Jurkat, Clone E6-1 (cell line): ENCODE measurements at regions not wholly inside any gene's neighbourhood (a gene's known extent, or its start where the extent isn't known, plus 50 kb on each side); places are given as distances from the start of the nearest gene placed in this dataset.

Source experiments
- DNase-seq: peaks from one replicate; pipeline ENCODE4 v3.0.0-alpha.2; 2011; ENCODE audit warnings: low read depth, low spot score
- H3K4me3 ChIP-seq: 2 replicates; pipeline ENCODE4 v1.5.1; 2011; ENCODE audit warnings: mild to moderate bottlenecking, low read length, control low read depth, moderate library complexity

DNA sequence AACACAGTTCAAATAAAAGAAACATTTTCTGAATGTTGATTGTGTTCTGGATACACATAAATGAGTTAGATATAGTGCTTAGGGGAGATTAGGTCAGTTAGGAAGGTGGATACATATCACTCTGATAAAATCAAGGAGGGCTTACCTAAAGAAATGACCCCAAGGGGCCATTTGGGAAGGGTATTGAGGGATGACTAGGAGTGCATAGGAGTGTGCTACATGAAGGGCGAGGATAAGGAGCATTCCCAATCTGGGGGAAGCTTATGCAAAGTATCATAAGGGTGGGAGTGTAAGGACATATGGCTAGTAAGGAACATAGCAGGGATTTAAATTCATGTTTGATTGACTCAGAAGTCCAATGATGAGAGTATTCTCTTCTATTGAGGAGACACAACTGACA lies 183.6 kb downstream of the NSG2 start:
- H3K4me3 ChIP-seq: no peak overlapping the region
- no peak for DNase-seq

DNA sequence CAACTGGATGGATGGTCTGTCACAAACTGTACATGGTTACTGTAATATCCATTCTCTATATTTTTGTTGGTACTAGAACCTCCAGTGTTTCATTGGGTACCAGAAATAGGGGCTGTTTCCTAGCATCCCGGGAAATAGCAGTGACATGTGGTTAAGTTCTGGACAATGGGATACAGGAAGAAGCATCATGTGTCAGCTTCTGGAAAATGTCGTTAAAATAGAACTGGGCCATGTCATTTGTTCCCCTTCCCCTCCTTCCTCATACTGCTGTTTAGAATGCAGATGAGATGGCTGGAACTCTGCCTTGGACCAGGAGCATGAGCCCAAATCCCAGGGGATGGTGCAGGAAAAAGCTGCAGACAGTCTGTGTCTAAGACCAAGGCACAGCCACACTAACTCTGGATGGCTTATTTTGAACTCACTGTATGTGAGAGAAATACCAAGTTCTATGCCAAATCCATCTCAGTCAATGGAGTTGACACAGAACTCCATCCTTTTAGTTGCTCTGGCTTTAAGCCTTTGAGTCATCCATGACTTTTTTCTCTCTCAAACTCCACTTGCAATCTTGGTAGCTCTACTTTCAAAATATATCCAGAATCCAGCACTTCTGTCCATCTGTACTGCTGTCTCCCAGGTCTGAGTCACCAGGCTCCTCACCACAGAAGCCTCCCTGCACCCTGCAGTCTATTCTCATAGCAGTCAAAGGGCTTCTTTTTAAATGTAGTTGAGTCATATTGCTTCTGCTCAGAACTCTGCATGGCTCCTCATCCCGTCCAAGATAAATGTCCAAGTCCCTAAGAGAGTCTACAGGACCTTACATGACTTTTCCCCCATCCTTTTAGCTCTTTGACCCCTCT lies 184.2 kb downstream of the NSG2 start:
- no peak for DNase-seq

DNA sequence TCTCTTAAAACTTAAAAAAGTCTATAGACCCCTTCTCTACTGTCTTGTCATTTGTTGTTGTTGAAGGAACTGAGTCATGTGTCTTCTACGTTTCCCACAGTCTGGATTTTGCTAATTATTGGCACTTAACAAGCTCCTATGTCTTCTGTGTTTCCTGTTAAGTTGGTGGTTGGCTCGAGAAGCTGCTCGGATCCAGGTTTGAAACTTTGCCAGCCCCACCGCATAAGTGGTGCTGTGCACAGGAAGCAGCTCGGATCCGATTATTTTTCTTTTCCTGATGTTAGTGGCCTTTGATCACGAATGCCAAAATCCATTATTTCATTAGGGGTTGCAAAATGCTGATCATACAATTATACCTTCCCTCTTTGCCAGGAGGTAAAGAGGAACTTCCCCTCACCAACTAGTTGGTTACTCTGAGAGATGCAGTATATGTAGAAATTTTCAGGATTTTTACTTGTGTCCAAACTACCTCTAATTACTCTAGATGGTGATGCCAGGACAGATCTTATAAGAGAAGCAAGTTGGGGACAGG lies 186.5 kb downstream of the NSG2 start:
- no peak for DNase-seq
- H3K4me3 ChIP-seq: no peak overlapping the region

More for the DNA sequence above, 184.2 kb downstream of the NSG2 start:
- no peak overlapping the region for H3K4me3 ChIP-seq

DNA sequence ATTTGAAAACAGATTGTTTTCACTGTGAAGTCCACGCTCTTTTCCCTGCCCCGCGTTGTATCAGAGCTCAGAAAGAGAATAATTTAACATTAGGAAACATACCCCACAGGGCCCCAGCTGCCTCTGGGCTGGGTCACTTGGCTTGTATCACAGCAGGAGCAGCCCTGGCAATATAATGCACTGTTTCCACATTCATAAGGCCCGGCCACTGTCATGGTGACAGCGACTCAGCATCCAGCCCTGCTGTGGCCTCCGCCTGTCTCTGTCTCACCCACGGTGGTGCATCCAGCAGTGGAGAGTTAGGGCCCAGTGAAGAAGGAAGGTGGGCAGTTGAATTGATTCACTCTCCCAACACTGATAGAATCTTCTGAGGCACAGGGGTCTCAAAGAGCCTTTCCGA lies 188.9 kb downstream of the NSG2 start:
- H3K4me3 ChIP-seq: no peak overlapping the region
- DNase-seq: no peak

DNA sequence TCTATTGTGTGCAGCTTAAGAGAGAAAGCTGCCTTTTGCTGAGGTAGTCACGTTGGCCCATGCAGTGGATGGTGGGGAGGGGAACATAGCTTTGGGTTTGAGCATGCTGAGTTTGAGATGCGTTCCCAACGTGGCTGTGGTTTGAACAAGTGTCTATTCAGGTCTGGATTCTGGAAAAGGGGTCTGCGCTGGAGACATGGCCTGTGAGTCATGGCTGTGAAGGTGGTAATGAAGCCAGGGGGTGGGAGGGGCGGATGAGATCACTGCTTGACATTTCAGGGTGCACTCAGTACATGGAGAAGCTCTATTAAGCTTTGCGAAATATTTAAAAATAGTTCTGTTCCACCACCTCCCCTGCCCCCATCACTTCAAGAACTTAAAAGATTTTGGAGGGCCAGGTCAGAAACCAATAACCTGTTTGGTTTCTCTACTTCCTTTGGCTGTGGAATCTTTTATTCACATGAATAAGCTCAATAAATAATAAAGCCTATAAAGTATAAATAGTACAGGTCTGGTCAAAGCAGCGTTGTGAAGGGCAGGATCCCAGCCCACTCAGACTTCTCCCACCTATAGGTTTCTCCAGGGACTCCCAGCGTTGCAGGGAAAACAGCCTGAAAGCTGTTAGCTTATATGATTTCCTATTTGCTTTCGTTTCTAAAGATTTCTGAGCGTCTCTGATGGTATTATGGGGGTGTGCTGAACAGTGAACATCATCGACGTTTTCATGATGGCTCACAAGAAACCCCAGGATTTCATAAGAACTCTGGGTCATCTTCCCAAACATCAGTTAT lies 189.9 kb downstream of the NSG2 start:
- DNase-seq: no peak
- H3K4me3 ChIP-seq: no peak overlapping the region

DNA sequence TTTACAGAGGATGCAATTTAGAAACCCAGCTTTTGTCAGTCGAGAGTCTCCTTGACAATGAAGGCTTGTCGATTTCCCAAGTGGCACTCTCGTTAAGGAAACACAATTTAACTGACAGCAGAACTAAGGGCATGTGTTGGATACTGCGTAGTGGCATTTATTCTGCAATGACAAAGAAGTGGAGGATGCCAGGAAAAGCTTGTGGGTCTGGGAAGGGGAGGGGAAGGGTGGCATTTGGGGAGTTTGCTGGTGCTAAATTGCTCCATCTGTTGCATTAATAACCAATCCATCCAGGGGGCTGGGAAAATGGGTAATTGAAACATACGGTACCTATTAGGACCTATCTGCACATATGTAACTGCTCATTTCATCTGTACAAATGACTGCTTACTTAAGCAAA lies 190.6 kb downstream of the NSG2 start:
- H3K4me3 ChIP-seq: no peak overlapping the region
- no peak for DNase-seq

DNA sequence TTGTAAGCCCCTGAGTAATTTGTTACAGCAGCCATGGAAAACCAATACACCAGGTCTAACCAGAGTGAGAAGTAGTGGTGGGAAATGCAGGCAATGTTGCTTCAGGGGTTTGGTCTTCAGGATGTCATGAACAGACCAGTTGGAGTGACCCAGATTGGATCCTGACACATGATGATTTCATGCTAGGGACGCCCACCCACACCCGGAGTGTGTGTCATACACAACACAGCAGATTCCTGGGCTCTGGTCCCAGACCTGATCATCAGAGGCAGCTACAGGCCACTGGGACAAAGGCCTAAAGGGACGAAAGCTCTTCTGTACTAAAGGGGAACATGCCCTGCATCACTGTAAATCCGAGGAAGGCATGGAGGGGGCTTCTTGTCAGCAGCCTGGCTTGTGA lies 194.2 kb downstream of the NSG2 start:
- no peak for DNase-seq
- no peak overlapping the region for H3K4me3 ChIP-seq

DNA sequence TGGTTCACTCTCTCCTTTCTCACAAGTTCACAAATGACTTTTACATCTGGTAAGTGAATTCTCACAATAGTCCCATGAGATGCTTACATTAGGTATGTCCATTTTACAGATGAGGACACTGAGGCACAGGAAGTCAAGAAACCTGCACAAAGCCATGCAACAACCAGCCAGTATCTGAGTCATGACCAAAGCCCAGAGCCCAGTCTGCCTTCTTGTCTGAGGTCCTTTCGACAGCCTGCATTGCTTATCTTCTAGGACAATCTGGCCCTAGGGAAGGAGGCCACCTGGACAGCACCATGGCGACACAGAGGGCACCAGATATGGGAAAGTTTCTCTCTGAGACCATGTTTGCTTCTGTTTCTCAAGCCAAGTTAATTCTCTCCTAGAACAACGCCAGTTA lies 197.1 kb downstream of the NSG2 start:
- no peak for DNase-seq
- no peak overlapping the region for H3K4me3 ChIP-seq

DNA sequence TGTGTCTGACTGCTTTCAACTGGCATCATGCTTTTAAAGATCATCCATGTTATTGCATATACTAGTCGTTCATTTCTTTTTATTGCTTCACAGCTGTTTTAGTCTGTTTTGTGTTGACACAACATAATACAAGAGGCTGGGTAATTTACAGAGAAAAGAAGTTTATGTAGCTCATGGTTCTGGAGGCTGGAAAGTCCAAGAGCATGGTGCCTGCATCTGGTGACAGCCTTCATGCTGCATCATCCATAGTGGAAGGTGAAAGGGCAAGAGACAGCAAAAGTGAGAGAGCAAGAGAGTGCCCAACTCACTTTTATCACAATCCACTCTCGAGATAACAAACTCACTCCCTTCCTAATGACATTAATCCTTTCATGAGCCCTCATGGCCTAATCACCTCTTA lies 198.4 kb downstream of the NSG2 start:
- no peak overlapping the region for H3K4me3 ChIP-seq
- DNase-seq: no peak

DNA sequence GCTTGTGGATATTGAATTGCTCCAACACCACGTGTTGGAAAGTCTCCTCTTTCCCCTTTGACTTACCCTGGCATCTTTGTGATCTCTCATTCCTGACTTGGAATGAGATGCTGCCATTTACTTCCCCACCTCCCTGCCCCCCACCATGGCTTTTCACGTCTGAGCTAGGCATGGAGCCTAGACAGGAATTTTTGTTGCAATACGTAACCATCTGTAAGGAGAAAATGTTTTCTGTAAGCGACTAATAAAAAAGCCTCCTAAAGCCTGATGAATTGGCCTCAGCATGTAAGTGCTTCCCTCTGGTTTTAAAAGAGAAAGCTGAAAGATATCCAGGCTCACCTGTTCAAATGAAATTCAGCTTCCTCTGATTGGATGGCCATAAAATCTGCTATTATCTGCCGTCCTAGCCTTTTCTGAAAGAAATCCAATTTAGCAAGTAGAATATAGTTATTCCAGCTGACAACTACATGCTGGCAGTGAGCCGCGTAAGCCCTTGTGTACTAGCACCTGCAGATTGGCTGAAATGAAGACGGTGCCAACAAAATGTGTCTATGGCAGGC lies 200.1 kb downstream of the NSG2 start:
- no peak for DNase-seq
- no peak overlapping the region for H3K4me3 ChIP-seq

DNA sequence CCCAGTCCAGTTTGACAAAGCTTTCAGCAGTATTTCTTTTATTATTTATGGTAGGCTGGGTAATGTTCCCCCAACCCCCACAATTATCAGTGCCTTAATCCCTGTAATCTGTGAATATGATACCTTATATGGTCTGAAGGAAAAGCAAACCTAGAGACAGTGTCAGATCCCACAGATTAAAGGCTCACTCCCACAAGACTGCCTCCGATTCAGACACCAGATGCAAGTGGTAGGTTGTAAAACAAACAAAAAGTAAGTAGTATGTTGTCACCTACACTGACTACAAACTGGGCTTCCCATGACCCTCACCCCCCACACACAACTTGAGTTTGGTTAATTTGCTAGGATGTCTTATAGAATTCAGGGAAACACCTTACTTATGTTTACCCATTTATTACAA lies 201.2 kb downstream of the NSG2 start:
- DNase-seq: no peak

DNA sequence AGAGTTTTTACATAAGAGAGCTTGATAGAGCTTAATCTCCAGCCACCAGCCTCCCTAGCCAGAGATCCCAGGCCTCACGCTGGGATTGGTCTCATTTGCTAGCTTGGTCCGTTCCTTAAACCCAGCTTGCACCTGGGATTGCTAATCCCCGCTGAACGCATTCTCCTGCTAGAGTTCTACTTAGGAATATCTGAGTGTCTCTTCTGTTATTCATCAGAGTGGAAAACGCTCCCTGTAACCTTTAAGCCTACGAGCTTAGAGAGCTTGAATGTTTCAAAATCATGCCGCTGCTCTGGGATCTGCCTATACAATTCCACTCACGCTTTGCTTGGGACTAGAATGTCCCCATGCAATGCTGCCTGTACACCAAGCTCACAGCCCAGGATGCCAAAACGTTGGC lies 201.8 kb downstream of the NSG2 start:
- no peak overlapping the region for H3K4me3 ChIP-seq
- DNase-seq: no peak

More for the DNA sequence above, 201.2 kb downstream of the NSG2 start:
- H3K4me3 ChIP-seq: no peak overlapping the region

DNA sequence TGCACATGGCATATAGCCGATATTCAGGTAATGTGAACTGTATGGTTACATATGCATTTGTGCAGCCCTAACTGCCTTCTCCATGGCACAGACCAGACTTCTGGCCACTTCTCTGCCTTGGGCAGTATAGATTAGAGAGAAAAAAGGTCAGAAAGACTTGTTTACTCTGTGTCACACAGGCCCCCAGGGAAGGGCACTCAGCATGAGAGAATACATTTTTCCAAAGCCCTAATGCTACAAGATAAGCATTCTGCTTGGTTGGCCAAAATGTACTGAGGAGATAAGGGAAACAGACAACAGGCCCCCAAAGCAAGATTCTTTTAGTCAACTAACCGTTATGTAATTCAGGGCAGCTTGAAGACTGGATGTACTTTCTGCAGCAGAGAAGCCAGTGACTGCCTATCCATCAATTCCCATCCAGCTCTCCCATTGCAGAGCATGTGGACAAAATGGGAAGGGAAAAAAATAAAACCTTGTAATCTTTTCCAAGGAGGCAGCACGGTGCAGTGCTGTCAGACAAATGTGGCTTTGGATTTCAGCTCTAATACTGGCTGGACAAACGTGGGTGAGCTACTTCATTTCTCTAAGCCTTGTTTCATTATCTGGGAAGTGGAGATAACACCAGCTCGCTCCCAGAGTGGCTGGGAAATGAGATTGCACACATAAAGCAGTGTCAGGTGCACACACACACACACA lies 205.9 kb downstream of the NSG2 start:
- DNase-seq: no peak
- H3K4me3 ChIP-seq: no peak overlapping the region

DNA sequence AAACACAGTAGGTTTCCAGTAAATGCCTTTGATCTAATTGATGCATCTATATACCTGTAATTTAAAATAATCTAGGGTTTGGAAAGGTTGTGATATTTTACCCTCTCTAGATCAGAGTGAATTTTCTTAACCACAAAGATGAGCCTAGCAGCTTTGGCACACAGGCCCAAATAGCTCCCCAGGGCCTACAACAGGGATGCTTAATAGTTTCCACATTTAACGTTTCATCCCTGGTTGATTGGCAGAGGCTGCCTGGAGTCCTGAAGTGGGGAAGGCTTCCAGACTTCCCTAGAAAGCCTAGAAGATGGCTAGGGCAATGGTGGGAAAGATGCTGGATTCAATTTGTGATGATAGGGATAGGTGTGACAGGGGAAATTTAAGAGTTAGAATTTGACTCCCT lies 206.6 kb downstream of the NSG2 start:
- H3K4me3 ChIP-seq: no peak overlapping the region
- no peak for DNase-seq

DNA sequence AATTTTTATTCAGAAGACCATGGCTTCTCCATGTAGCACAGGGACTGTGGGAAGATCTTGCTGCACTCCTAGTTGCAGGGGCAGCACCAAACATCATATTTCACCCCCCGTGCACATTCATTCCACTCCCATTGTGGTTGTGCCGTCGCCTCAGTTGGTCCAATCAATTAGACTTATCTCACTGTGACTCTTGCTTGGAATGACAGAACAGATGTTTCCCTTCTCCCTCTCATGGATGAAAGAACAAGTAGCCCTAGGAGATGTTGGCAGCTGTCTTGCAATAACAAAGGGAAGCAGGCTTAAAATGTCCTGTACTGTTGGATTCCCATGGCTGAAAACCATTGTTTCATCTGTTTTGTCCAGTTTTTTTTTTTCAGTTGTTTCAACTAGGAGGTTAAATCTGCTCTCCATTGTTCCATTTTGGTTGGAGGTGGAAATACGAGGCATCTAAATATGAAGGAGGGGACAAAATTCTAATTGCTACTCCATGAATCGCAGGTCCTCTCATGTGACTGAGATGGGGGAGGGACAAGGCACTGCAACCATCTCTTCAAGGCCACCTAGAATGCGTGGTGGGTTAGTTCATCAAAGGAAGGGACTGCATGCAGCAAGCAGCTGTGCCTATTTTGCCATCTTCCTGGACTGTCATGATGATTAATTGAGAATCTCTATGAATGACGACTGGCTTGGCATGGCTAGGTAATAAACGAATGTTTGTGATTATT lies 214.4 kb downstream of the NSG2 start:
- DNase-seq: no peak
- no peak overlapping the region for H3K4me3 ChIP-seq

DNA sequence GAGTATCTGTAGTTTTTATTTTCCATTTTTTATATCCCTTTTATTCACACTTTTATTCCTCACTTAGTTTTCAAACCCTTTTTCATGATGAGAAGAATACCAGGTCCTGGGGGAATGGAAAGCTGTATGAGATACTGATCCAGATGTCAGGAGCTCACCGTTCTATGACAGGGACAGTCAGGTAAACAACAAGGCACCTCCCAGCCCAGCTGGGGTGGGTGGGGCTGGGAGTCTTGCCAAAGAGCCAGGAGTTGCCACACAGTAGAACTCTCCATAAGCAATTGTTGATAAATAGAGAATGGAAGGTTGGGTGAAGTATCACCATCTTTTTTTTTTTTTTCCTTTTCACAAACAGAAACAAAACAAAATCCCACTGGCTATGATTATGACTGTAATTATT lies 225.8 kb downstream of the NSG2 start:
- H3K4me3 ChIP-seq: no peak overlapping the region
- DNase-seq: no peak

DNA sequence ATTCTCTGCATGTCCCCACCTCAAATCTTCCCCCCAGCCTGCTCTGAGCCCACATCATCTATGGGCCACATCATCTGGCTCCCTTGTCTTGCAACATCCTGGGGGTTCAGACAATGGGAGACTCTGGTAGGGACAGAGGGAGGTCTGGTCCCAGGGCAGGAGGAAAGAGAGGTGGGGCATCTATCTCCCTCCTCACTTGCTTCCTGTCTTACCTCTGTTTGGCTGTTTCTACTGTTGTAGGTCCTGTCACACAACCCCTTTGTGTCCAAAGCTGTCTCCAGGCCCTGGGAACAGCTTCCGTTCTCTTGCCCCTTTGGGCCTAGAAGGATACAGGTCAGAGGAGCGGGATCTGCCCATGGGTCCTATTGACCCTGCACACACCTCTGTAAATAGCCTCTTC lies 227.2 kb downstream of the NSG2 start:
- no peak for DNase-seq

DNA sequence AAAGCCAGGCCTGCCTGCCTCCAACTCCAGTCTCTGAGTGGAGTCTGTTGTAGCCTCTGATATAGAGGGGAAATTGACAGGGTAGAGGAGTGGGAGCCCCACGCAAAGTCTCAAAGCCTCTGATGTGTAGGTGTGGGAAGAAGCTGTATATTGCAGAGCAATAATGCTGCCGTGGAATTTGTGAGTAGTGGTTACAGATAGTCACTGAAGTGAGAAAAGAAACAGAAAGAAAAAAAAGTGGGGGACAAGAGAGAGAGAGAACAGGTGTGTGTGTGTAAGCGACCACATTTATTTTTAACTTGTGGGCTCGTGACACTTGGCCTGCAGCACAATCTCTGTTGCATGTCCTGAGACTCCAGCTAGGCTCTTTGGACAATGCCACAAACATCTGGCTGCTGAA lies 227.8 kb downstream of the NSG2 start:
- H3K4me3 ChIP-seq: no peak overlapping the region
- DNase-seq: no peak

More for the DNA sequence above, 227.2 kb downstream of the NSG2 start:
- no peak overlapping the region for H3K4me3 ChIP-seq

DNA sequence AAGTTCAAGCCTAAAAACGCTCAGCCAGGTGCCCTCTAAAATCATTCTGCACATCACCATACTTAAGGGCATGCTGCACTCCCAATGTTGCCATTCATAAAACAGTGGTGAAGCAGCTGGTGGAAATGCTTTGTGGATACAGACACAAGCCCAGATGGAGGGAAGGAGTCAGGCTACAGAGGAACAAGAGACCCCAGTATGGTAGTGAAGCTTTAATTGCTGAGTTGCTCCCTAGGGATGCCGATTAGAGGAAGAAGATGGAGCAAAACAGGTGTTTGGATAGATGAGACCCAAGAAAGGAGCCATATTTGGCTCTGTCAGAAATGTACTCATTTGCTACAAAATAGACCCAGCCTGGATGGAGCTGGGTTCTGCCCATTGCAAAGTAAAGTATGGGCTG lies 230.5 kb downstream of the NSG2 start:
- no peak overlapping the region for H3K4me3 ChIP-seq
- no peak for DNase-seq
